ENCODE measurements at regions not wholly inside any gene's neighbourhood (a gene's known extent, or its start where the extent isn't known, plus 50 kb on each side); places are given as distances from the start of the nearest gene placed in this dataset.

DNA sequence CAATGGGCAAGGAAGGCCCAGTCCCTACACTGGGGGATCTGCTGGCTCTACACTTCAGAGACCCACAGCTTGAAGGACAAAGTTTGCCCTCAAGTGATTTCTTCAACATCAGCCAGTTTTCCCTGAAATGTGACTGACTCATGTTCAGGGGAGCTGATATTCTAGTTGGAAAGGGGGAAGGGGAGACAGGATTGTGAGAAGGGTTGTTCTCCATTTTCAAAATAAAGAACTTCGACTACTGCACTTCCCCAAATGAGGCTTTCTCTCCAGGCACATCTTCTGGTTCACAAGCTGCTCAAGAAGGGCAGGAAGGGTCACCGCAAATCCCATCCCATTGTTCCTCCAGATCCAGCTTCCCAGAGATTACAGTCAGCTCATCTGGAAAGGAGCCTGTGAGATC is 117.6 kb downstream of the BCL2L11 start:
- Histone ChIP-seq H3K4me2 (ENCODE audit: low read length) (no peak overlapping the region), H3K36me3 (replicated peaks; ENCODE audit: low read depth, low read length) (no peaks in the 10 kb centered on the region), H3K4me1 (ENCODE audit: low read length) (peaks cover 7% of the 10 kb centered on the region), H3K79me2 (ENCODE audit: low read length) (no peaks in the 10 kb centered on the region), H4K20me1 (ENCODE audit: insufficient read depth, low read length) (no peaks in the 10 kb centered on the region), H3K4me3 (ENCODE audit: low read length) (no peak overlapping the region), H3K9me3 (ENCODE audit: insufficient read depth, low read length) (no peaks in the 10 kb centered on the region), H3K27ac (ENCODE audit: low read length) (no peak overlapping the region), H2AFZ (ENCODE audit: low read depth, low read length) (no peak overlapping the region), H3K27me3 (ENCODE audit: low read depth, low read length) (peaks cover 8% of the 10 kb centered on the region; the same call in 1 of the 2 replicates), H3K9ac (ENCODE audit: low read length) (no peak overlapping the region)
- TF ChIP-seq, protein P1, sequence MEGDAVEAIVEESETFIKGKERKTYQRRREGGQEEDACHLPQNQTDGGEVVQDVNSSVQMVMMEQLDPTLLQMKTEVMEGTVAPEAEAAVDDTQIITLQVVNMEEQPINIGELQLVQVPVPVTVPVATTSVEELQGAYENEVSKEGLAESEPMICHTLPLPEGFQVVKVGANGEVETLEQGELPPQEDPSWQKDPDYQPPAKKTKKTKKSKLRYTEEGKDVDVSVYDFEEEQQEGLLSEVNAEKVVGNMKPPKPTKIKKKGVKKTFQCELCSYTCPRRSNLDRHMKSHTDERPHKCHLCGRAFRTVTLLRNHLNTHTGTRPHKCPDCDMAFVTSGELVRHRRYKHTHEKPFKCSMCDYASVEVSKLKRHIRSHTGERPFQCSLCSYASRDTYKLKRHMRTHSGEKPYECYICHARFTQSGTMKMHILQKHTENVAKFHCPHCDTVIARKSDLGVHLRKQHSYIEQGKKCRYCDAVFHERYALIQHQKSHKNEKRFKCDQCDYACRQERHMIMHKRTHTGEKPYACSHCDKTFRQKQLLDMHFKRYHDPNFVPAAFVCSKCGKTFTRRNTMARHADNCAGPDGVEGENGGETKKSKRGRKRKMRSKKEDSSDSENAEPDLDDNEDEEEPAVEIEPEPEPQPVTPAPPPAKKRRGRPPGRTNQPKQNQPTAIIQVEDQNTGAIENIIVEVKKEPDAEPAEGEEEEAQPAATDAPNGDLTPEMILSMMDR (IDR thresholded peaks at IDR 0.05; ENCODE audit: low read depth, low read length) = no peak
- no peak for TF ChIP-seq EZH2phosphoT487 (IDR thresholded peaks at IDR 0.05; ENCODE audit: low read depth)

- H2AFZ ChIP-seq (ENCODE audit: low read depth, low read length) = no peak overlapping the region
- H4K20me1 ChIP-seq (ENCODE audit: insufficient read depth, low read length) = no peaks in the 10 kb centered on the region
- H3K79me2 ChIP-seq (ENCODE audit: low read length) = no peaks in the 10 kb centered on the region
- no peak overlapping the region for H3K27ac ChIP-seq (ENCODE audit: low read length)
- H3K9ac ChIP-seq (ENCODE audit: low read length) = no peak overlapping the region
- TF ChIP-seq, protein P1 (IDR thresholded peaks at IDR 0.05; ENCODE audit: low read depth, low read length) = no peak
- no peak for TF ChIP-seq EZH2phosphoT487 (IDR thresholded peaks at IDR 0.05; ENCODE audit: low read depth)
- no peaks in the 10 kb centered on the region for H3K36me3 ChIP-seq (replicated peaks; ENCODE audit: low read depth, low read length)
- no peaks in the 10 kb centered on the region for H3K9me3 ChIP-seq (ENCODE audit: insufficient read depth, low read length)
- no peak overlapping the region for H3K4me2 ChIP-seq (ENCODE audit: low read length)
- no peak overlapping the region for H3K4me3 ChIP-seq (ENCODE audit: low read length)
- H3K27me3 ChIP-seq (ENCODE audit: low read depth, low read length) = peaks cover under 1% of the 10 kb centered on the region; the same call in 1 of the 2 replicates
- H3K4me1 ChIP-seq (ENCODE audit: low read length) = peaks cover 7% of the 10 kb centered on the region
These were observed 118.4 kb downstream of the BCL2L11 start for GRCh38 chr2:111239107-111239506.

- Histone ChIP-seq H3K27me3 (ENCODE audit: low read depth, low read length) (no peaks in the 10 kb centered on the region; the same call in 1 of the 2 replicates), H3K9ac (ENCODE audit: low read length) (no peak overlapping the region), H3K4me3 (ENCODE audit: low read length) (no peak overlapping the region), H3K4me1 (ENCODE audit: low read length) (peaks cover 7% of the 10 kb centered on the region), H3K79me2 (ENCODE audit: low read length) (no peaks in the 10 kb centered on the region), H3K36me3 (replicated peaks; ENCODE audit: low read depth, low read length) (no peaks in the 10 kb centered on the region), H3K4me2 (ENCODE audit: low read length) (no peak overlapping the region), H2AFZ (ENCODE audit: low read depth, low read length) (no peak overlapping the region), H3K27ac (ENCODE audit: low read length) (no peak overlapping the region), H3K9me3 (ENCODE audit: insufficient read depth, low read length) (no peaks in the 10 kb centered on the region), H4K20me1 (ENCODE audit: insufficient read depth, low read length) (no peaks in the 10 kb centered on the region)
- TF ChIP-seq, protein P1 (IDR thresholded peaks at IDR 0.05; ENCODE audit: low read depth, low read length) = no peak
- no peak for TF ChIP-seq EZH2phosphoT487 (IDR thresholded peaks at IDR 0.05; ENCODE audit: low read depth)
These were observed 119.0 kb downstream of the BCL2L11 start for GRCh38 chr2:111239581-111240249.

DNA sequence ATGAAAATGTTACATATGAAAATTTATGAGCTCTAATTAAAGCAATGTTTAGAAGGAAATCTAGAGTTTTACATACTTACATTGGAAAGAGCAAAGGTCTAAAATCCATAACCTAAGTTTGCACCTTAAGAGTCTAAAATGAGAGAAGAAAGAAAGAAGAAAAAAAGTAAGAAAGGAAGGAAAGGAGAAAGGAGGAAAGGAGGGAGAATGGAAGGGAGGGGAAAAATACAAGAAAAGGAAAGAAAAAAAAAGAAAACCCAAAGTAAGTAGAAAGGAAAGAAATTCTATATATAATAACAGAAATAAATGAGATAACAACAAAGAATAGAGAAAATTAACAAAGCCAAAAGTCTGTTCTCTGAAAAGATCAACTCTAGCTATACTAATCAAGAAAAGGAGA is 122.6 kb downstream of the BCL2L11 start:
- TF ChIP-seq EZH2phosphoT487 (IDR thresholded peaks at IDR 0.05; ENCODE audit: low read depth) = no peak
- TF ChIP-seq, protein P1 (IDR thresholded peaks at IDR 0.05; ENCODE audit: low read depth, low read length) = no peak
- H3K4me2 ChIP-seq (ENCODE audit: low read length) = no peak overlapping the region
- no peak overlapping the region for H3K9ac ChIP-seq (ENCODE audit: low read length)
- peaks cover 7% of the 10 kb centered on the region for H3K4me1 ChIP-seq (ENCODE audit: low read length)
- H3K79me2 ChIP-seq (ENCODE audit: low read length) = no peaks in the 10 kb centered on the region
- no peak overlapping the region for H2AFZ ChIP-seq (ENCODE audit: low read depth, low read length)
- no peaks in the 10 kb centered on the region for H3K36me3 ChIP-seq (replicated peaks; ENCODE audit: low read depth, low read length)
- H3K27me3 ChIP-seq (ENCODE audit: low read depth, low read length) = no peaks in the 10 kb centered on the region
- H3K9me3 ChIP-seq (ENCODE audit: insufficient read depth, low read length) = no peaks in the 10 kb centered on the region
- no peaks in the 10 kb centered on the region for H4K20me1 ChIP-seq (ENCODE audit: insufficient read depth, low read length)
- no peak overlapping the region for H3K27ac ChIP-seq (ENCODE audit: low read length)
- H3K4me3 ChIP-seq (ENCODE audit: low read length) = no peak overlapping the region

Data from OCI-LY3 (cell line).